Keratinocyte (primary cell): ENCODE measurements at regions not wholly inside any gene's neighbourhood (a gene's known extent, or its start where the extent isn't known, plus 50 kb on each side); places are given as distances from the start of the nearest gene placed in this dataset.

Source experiments
- DNase-seq: peaks from one replicate; pipeline ENCODE4 v3.0.0-alpha.2; 2011; ENCODE audit warnings: low read depth, missing footprints, low spot score
- FAIRE-seq: peaks from 2 replicates; lab custom pipeline; 2011; peaks lifted over from hg19 to GRCh38; lab: Jason Lieb, UNC
- H2AFZ ChIP-seq: 2 replicates; pipeline ENCODE4 v1.6.0; 2012; ENCODE audit warnings: low read length, control low read depth, inconsistent platforms; ENCODE audit not compliant: control insufficient read depth
- H3K27ac ChIP-seq: 2 replicates; pipeline ENCODE4 v1.5.1; 2011; ENCODE audit warnings: low read length; ENCODE audit not compliant: control insufficient read depth, insufficient read depth
- H3K27me3 ChIP-seq: 3 replicates; pipeline ENCODE4 v1.6.0; 2011; ENCODE audit warnings: low read length; ENCODE audit not compliant: control insufficient read depth, insufficient read depth; ENCODE audit errors: extremely low read depth
- H3K36me3 ChIP-seq, 2 experiments: 2 replicates in 1 of 2; 3 replicates in 1 of 2; pipeline ENCODE4 v1.5.1; 2011; ENCODE audit warnings: low read length in 2 of 2, mild to moderate bottlenecking in 1 of 2; ENCODE audit not compliant: control insufficient read depth in 2 of 2, insufficient read depth in 2 of 2; ENCODE audit errors: extremely low read depth in 1 of 2
- H3K4me1 ChIP-seq: 3 replicates; pipeline ENCODE4 v1.5.1; 2011; ENCODE audit warnings: low read length; ENCODE audit not compliant: control insufficient read depth, insufficient read depth; ENCODE audit errors: extremely low read depth
- H3K4me2 ChIP-seq: 3 replicates; pipeline ENCODE4 v1.6.0; 2011; ENCODE audit warnings: low read depth, low read length; ENCODE audit not compliant: control insufficient read depth, insufficient read depth; ENCODE audit errors: extremely low read depth
- H3K4me3 ChIP-seq, 3 experiments: fragments of 200-600 bp in 1 of 3; sonication (generic) in 1 of 3; 2 replicates in 2 of 3; 3 replicates in 1 of 3; pipeline ENCODE4 v1.5.1; 2011 to 2016; ENCODE audit warnings: low read length in 3 of 3, mild to moderate bottlenecking in 3 of 3, control low read depth in 2 of 3, inconsistent platforms in 1 of 3, low read depth in 1 of 3, mixed read lengths in 1 of 3, mixed run types in 1 of 3, moderate library complexity in 1 of 3; ENCODE audit not compliant: control insufficient read depth in 2 of 3, insufficient read depth in 2 of 3; ENCODE audit errors: extremely low read depth in 1 of 3
- H3K79me2 ChIP-seq: 2 replicates; pipeline ENCODE4 v1.6.0; 2012; ENCODE audit warnings: low read length; ENCODE audit not compliant: control insufficient read depth, insufficient read depth
- H3K9ac ChIP-seq: 3 replicates; pipeline ENCODE4 v1.6.0; 2011; ENCODE audit warnings: low read length; ENCODE audit not compliant: control insufficient read depth, insufficient read depth; ENCODE audit errors: extremely low read depth
- H3K9me1 ChIP-seq: 3 replicates; pipeline ENCODE4 v1.6.0; 2011; ENCODE audit warnings: low read length; ENCODE audit not compliant: control insufficient read depth, insufficient read depth; ENCODE audit errors: extremely low read depth
- H3K9me3 ChIP-seq: 2 replicates; pipeline ENCODE4 v1.5.1; 2012; ENCODE audit warnings: low read depth, low read length; ENCODE audit not compliant: control insufficient read depth
- H4K20me1 ChIP-seq: 3 replicates; pipeline ENCODE4 v1.6.0; 2011; ENCODE audit warnings: low read length; ENCODE audit not compliant: control insufficient read depth, insufficient read depth; ENCODE audit errors: extremely low read depth
- CTCF ChIP-seq, 3 experiments: IDR thresholded peaks in 1 of 3; conservative IDR thresholded peaks in 1 of 3; optimal IDR thresholded peaks in 1 of 3; 2 replicates in 2 of 3; 3 replicates in 1 of 3; pipeline versions ENCODE3 to v1.5.1; 2011; ENCODE audit warnings: low read length in 3 of 3, mild to moderate bottlenecking in 3 of 3, moderate library complexity in 2 of 3, control low read depth in 1 of 3, inconsistent platforms in 1 of 3; ENCODE audit not compliant: insufficient read depth in 2 of 3; ENCODE audit errors: extremely low read depth in 1 of 3
- EZH2 ChIP-seq: IDR thresholded peaks from one replicate; pipeline ENCODE4 v1.6.1; 2012; ENCODE audit warnings: inconsistent platforms, mild to moderate bottlenecking, low read length, moderate library complexity
- dilution Hi-C: fragments of 300-500 bp; cut with MboI; formaldehyde crosslinking; loops from one replicate; pipeline ENCODE4 v1.7.0; 2020; ENCODE audit warnings: low sequenced_read_pairs; ENCODE audit not compliant: extremely low pct_ligation_motif_present

GRCh38 chr9:82081496-82081895 lies 92.9 kb downstream of the SPATA31D1 start:
- TF ChIP-seq CTCF (optimal IDR thresholded peaks at IDR 0.05 in 1 of 3, IDR thresholded peaks at IDR 0.05 in 1 of 3, conservative IDR thresholded peaks at IDR 0.05 in 1 of 3; ENCODE audit: extremely low read depth in 1 of 3, insufficient read depth in 2 of 3, low read length in 3 of 3) (no peak), EZH2 (no peak)
- no peak overlapping the region for H3K27ac ChIP-seq
- no peaks in the 10 kb centered on the region for H3K9me1 ChIP-seq
- no peaks in the 10 kb centered on the region for H3K79me2 ChIP-seq
- FAIRE-seq (no peak), DNase-seq (no peak)
- no peak overlapping the region for H3K4me3 ChIP-seq
- no peaks in the 10 kb centered on the region for H4K20me1 ChIP-seq
- dilution Hi-C loops: no loop called here
- no peak overlapping the region for H2AFZ ChIP-seq
- H3K4me2 ChIP-seq: no peak overlapping the region
- no peaks in the 10 kb centered on the region for H3K4me1 ChIP-seq
- no peaks in the 10 kb centered on the region for H3K9me3 ChIP-seq
- H3K9ac ChIP-seq: no peak overlapping the region
- H3K36me3 ChIP-seq: no peaks in the 10 kb centered on the region
- H3K27me3 ChIP-seq: no peaks in the 10 kb centered on the region

- TF ChIP-seq EZH2 (no peak), CTCF (optimal IDR thresholded peaks at IDR 0.05 in 1 of 3, IDR thresholded peaks at IDR 0.05 in 1 of 3, conservative IDR thresholded peaks at IDR 0.05 in 1 of 3; ENCODE audit: extremely low read depth in 1 of 3, insufficient read depth in 2 of 3, low read length in 3 of 3) (no peak)
These were observed 94.0 kb downstream of the SPATA31D1 start for GRCh38 chr9:82082563-82082962.

More at GRCh38 chr9:82082563-82082962, 94.0 kb downstream of the SPATA31D1 start:
- no peaks in the 10 kb centered on the region for H3K79me2 ChIP-seq
- H3K36me3 ChIP-seq: no peaks in the 10 kb centered on the region
- DNase-seq (no peak), FAIRE-seq (no peak)
- no peaks in the 10 kb centered on the region for H3K9me1 ChIP-seq
- H3K9me3 ChIP-seq: no peaks in the 10 kb centered on the region
- H3K4me2 ChIP-seq: no peak overlapping the region
- H3K9ac ChIP-seq: no peak overlapping the region
- H3K27ac ChIP-seq: no peak overlapping the region
- dilution Hi-C loops: no loop called here
- H4K20me1 ChIP-seq: no peaks in the 10 kb centered on the region
- H3K4me3 ChIP-seq: no peak overlapping the region
- H2AFZ ChIP-seq: no peak overlapping the region
- no peaks in the 10 kb centered on the region for H3K4me1 ChIP-seq
- H3K27me3 ChIP-seq: no peaks in the 10 kb centered on the region
